ENCODE measurements at regions not wholly inside any gene's neighbourhood (a gene's known extent, or its start where the extent isn't known, plus 50 kb on each side); places are given as distances from the start of the nearest gene placed in this dataset.

DNA sequence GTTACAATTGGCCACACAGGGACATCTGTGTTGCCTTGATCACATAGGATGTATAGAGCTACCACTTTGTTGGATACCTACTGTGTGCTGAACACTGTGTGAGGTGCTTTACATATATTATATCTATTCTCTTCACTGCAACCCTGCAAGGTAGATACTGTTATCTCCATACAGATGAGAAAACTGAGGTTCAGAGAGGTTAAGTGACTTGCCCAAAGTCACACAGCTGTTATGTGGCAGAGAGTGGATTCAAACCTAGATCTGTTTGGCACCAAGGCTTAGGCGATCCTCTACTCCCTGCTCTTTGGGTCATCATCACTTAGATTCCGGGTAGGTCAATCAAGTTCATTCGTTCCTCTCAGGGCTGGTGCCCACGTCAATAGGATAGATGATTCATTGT is 260.5 kb upstream of the IRX3 start:
- no peak for DNase-seq

DNA sequence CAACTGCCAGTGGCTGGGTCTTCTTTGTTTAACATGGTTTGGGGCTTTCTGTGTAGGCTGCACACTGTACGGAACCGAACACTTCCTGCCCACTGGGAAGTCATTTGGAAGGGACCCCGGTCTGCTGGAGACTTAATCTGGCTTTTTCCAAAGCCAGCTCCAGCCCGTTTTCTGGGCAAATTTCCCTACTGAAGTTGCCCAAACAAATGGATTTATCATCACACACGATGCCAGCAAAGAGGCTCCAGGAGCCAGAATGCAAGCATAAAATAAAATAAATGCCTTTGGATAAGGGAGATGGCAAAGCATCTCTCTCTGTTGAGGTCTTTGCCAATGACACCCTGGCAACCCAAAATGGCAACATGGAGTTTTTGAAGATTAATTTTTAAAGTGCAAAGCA is 259.9 kb upstream of the IRX3 start:
- DNase-seq, result no peak

DNA sequence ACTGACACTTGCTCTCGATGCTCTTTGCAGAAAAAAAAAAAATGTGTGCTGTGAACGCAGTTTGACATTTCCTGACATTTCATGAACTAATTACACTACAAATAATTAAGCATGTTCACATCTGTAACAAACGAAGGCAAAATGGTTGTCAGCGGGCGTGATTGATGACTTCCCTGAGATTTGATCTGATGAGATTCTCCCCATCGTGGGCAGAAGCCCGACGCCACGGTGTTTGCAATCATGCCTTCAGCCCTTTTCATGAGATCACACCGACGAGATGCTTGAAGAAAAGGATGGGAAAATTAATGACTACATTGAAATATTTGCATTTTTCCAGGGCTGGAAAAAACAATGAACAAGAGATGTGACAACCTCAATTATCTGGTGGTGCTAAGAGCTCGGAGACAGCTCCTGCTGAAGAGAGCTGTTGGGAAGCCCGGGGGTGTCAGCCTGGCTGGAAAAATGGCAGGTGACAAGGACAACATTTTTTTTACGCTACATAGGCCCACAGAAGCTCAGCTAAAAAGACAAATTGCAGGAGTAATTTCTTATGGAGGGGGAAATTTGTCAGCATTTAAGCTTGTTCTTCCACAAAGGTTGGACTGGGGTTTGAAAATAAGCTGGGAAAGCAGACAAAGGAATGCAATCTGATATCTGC is 259.4 kb upstream of the IRX3 start:
- no peak for DNase-seq

DNA sequence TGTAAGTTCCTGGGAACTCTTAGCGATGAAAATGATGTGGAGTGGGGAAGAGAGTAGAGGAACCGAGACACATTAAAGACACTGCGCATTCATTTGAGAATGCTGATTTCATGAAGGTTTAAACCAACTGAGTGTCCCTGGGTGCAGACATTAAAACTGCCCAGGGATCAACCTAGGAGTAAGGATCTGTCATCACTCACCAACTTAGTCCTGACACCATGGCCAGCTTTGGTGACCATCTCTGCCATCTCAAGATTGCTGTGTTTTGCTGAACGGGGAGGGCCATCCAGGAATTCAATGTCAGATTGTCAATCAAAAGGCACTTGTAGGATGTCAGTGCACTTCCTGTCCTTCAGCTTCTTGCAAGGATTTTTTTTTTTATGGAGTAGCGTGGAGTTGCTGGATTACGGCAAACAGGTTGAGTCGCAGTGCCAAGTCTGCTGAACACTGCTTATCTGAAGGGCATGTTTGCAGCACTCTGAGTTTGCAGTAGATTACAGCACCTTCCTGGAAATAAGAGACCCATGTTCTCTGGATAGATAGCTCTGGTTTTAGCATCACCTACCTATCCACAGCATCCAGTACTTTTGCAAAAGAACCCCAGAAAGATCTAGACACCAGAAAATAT is 258.1 kb upstream of the IRX3 start:
- no peak for DNase-seq

DNA sequence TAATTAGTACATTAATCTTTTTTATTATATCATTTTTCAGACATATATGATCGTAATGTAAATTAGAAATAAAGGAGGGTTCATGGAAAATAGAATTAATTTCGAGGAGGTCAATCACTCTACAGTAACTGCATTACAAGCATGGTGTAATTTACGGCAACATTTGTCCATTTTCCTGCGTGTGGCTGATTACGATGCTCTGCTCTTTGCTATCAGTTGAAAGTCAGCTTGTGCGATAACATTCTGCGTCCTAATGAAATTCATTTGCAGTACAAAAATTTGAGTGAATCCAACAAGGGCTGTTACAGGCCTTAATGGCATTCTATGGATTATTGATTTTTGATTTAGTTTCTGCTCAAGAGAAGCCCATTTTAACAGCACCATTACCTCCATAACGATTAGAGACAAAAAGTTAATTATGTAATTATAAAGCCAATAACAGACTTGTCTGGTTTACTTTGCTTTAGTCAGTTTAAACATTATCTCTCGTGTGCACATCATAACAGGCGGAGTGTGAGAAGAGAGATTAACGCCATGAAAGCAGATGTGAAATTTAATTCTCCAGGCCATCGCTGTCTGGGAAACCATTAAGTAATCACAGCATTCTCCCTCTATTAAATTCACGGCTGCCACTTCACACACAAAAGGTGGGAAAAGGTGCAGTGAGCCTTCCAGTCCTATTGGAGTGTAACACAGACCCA is 256.4 kb upstream of the IRX3 start:
- DNase-seq, result no peak

DNA sequence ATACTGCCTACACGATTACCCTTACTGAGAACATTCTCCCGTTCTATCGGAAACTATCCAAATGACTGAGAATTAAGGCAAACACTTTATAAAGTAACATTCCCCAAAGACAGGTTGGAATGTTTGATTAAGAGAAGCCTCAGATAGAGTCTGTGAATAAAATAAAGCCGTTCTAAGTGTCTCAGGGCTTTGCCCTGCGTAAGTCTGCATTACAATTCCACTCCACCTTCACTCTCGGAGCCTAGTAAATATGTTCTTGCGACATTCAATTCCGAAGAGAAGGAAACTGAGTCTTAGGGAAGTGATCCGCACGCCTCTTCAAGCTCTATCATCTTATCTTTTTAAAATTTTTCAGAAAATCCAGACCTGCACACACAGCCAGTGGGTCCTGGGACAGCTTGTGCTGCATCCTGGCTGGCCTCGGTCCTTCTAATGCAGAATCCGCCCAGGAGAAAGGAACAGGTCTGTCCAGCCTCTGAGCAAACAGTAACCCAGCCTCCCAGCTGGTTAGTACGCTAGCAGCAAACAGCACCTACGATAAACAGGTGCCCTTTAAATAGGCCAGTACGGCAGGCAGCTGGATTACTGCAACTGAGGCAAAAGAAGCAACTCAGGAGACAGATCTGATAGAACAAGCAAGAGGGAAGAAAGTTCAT is 254.1 kb upstream of the IRX3 start:
- no peak for DNase-seq

DNA sequence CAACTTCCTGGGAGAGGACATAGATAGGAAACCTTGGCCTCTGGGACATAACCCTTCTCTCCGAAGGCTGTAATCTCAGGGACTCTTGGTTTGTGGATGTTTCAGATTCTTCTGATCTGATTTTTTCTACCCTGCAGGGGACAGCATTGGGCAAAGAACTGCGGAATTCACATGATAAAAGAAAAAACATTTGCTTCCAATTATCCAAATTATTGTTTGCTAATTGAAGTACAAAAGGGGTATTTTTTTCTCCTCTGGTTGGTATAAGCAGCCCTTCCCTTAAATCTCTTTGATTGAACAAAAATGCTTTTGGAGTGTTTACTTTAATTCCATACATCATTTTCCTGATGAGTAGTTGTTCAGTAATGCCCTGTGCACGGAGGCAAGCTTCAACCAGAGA is 251.7 kb upstream of the IRX3 start:
- DNase-seq, result no peak

DNA sequence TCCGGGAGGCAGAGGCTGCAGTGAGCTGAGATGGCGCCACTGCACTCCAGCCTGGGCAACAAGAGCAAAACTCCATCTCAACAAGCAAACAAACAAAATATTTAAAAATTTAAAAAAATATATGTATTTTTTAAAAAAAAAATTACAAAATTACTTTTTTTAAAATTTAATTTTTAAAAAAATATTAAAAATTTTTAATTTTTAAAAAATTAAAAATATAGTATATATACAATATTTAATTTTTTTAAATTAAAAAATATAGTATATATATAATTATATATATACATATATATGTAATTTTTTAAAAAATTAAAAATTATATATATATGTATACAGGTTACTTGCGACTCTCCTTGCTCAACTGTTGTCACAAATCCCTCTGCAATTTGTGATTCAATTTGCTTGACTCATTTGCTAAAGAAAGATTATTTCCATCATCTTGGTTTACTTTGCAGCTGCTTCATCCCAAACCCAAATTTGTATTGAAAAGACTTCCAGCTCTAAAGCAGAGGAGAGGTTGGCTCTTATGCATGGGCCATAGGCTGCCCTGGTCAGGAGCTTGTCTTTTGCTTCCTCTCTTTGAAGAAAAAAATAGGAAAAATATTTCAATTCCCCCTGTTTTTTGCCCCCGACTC is 247.4 kb upstream of the IRX3 start:
- no peak for DNase-seq

DNA sequence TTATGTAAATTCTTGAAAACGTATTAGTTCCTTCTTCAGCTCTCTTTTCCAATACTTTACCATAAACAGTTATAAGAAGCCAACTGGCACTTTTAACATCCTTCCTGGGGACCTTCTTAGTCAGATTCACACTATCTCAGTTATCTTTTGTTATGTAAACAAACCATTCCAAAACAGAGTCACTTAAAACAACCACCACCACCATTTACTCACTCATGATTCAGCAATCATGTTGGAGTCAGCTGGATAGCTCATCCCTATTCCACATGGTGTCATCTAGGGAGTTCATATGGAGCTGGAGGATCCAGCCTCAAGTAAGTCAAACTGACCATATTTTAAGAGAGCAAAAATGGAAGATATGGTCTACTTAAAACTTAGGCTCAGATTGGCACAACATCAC is 240.3 kb upstream of the IRX3 start:
- no peak for DNase-seq

DNA sequence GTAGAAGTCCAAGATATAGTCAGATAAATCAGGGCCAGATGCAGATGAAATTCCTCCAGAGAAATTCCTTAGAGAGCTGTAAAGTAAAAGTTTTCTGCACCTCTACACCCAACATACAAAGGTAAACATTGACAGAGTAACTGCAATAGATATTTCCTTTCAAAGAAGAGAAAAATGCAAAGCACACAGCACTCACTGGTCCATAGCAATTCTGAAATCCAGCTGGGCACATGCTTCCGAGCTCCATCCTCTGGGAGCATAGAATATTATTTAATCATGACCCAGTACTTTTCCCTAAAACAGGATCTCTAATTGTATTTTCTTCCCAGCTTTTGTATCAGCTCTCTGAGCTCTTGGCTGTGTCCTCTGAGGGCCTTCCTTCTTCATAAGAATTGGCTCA is 239.5 kb upstream of the IRX3 start:
- no peak for DNase-seq

DNA sequence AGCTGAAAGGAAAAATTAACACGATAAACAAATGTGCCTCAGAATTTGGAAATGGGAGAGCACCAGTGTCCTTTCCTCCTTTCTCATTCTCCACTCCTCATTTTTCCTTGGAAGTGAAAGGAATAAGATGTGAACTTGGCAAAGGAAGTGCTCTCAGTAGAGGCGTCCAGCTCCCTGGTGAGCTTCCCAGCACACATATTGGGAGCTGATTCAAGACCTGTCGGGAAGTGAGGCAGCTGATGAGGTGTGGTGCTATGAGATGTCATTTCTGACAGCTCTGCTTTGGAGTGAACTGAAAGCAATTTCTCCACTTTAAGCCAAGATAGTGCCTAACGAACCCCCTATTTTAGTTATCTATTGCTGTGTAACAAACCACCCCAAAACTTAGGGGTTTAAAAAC is 238.5 kb upstream of the IRX3 start:
- no peak for DNase-seq

DNA sequence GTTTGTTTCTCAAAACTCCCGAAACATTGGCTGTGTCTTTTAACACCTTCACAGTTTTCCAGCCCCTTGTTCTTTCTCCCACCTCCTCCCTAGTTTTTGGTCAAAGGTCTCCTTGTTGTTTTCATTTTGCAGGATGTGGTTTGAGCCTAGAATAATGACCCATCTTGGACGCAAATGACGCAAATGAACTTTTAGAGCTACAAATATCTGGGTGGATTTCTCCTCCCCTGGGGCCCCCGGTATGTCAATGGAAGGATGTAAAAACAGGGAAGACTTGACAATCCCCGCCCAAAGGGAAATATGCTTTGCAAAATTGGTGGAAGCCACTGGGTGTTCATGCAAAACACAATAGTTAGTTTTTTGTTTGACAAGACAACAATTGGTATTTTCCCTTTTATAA is 236.0 kb upstream of the IRX3 start:
- no peak for DNase-seq

DNA sequence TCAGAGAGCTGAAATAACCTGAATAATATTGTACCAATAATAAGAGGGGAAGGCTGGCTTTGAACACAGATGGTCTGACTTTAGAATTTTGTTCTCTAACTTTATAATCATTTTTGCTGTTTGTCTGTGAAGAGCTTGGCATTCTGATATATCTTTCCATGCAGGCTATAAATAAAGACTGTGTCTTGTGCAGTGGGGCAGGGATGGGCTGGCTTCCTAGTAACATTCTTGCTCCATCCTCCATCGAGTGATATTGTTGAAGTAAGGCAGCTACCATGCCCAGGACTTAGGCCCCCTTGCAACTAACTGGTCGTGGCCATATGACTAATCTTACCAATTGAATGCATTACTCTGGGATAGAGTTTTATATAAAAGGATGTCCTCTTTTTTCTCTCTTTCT is 234.7 kb upstream of the IRX3 start:
- no peak for DNase-seq

DNA sequence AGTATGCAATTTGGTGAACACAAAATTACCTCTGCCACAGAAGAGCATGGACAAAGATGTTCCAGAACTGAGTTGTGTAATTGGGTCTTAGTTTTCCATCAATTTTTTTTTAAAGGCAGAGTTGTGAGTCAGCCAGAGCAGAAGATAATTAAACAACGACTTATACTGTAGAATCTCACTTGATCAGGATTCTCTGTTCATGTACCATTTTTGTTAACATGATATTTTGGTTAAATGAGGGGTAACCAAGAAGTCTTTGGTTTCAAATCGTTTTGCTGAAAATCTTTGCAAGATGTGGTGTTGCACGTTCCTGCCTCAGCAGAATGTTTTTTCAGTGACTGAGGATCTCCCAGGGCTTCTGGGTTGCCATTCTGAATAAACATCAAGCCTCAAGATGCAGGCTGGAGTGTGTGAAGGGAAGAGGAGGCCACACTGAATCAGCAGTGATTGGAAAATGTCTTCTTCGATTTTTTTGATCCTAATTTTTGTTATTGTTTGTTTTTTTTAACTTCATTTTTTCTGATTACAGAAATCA is 232.6 kb upstream of the IRX3 start:
- DNase-seq, result no peak

DNA sequence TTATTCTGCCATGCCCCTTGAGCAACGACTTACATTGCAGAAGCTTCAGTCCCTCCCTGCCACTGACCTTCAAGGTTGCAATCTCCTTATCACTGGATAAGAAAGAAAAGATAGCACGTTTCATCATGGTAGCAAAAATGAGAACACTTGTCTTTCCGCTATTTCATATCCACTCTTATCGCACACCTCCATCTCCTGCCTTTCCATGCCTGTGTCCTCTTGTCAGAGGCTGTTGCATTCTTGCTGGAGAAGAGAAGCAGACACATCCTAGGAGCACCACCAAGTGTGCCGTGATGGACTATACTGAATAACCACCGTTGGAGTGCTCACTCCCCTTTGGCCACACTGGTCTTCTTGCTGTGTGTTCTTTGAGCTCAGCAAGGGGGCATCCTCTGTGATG is 230.6 kb upstream of the IRX3 start:
- no peak for DNase-seq

DNA sequence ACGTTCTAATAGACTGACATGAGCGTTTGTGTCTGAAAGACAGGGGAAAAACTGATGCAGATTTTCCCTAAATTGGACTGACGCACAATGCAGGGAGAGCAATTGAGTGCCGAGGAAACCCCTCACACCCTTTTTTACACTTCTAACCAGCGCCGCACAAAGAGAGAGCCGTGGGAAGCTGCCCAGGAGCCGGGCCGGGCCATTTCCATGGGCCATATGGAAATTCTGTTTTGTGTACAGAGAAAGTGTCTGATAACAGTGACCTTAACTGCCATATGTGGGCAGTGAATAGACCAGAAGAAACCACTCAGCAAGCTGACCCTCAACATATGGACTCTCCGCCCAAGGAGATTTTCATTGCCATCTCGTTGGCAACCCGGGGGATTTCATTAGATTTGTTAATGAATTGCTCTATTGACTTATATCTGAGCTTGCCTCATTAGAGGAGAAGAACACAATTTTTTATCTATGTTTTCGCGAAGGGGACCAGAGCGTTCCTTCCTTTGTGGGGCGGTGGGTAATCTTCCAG is 225.9 kb upstream of the IRX3 start:
- no peak for DNase-seq

DNA sequence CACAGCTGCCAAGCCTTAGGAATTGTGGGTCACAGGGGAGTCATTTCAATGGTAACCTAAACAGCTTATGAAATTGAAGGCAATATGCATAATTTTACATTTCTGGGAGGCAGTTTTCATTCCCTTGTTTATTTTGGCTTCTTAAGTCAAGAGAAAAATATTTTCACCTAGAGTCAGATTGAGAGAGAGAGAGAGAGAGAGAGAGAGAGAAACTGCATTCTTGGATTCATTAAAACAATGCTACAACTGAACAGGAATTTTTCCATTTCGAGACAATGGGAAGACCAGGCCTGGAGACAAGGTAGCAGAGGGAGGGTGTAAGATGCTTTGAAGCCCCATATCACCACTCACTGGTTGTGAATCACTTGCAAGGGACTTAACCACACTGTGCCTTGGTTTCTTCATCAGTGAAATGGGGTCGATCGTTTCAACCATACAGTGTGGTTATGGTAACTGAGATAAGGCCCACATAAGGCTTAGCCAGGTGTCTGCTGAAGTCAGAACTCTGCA is 224.7 kb upstream of the IRX3 start:
- no peak for DNase-seq

DNA sequence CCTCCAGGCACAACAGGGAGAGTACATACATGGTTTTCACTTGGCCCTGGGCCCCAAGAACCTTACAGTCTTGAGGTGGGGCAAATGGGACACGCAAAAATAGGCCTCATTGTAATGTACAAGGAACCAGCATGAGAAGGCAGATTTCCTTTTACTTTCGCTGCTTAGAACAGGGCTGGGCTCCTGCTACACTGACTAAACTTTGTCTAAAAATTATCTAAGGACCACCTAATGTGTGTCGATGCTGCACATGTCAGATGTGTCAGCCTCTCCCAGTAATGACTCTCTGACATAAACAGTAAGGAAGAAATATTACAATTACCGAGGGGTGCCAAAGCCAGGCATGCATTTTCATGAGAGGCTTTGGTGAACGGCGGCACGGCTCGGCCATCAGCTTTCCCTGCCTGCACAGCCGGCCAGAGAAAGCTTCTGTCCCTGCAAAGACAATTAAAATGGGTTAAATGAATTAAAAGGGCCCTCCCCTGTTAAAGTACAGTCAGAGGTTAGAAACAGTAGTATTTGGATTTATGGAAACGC is 224.2 kb upstream of the IRX3 start:
- no peak for DNase-seq

DNA sequence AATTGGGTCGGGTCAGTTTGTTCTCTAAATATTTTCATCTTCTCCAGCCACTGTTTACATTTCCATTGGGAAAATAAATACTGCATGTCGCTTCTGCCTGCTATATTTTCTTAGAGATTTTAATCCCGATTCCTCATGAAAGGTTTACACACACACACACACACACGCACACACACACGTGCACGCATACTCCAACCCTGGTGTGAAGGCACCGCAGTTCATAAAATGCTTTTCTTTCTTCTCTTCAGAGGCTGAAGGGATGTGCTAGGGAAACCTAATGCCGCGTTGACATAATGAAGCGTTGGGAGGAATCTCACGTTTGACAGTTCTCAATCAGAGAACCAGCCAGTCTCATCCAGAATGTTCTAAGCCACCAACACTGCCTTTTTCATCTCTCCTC is 222.9 kb upstream of the IRX3 start:
- DNase-seq, result no peak

DNA sequence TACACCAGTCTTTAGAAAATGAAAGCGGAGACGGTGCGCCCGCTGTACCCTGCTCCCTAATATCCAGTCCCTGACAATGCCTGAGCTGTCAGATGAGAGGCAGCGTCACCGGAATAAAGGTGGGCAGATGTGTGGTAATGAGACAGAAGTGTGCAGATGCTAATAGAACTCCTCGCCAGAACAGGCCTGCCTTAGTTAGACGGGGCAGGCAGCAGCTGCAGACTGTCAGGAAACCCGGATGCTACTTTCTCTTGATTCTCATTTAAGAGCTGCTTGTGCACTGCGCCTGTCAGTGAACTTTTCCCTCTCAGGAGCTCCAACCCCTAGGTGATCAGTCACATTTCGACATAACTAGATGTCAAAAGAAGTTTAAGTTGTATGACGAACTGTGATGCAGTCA is 221.8 kb upstream of the IRX3 start:
- no peak for DNase-seq

DNA sequence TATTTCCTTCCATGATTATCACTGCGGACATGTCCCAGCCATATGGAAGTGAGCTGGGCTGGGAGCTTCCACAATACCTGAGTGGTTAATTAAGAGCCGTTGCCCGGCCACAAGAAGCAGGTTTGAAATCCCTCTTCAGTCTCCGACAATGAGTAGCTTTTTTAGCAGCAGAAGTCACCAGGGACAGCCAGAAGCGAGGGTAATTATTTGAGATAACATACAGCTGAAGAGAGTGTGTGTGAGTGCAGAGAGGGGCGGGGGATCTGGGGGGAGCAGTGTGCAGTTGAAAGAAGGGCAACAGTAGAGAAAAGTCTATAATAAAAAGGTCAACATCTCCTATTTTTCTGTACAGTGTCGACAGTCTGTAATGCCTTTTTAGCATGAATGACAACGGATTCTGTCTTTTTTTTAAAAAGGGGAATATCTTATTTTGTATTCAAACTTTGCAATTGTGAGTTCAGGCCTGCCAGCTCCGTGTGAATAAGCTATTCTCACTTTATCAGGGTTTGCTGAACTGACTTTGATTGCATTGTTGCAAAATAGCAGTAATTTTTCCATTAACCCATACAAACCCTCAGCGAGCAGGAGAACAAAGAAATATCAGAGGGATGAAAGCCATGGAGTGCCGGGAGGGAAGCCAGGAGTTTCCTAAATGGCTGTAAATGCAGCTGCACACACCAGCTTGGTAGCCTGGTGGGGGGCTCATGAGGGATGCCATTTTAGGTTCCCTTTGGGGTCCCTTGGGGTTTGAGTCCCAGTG is 220.3 kb upstream of the IRX3 start:
- DNase-seq, result no peak

DNA sequence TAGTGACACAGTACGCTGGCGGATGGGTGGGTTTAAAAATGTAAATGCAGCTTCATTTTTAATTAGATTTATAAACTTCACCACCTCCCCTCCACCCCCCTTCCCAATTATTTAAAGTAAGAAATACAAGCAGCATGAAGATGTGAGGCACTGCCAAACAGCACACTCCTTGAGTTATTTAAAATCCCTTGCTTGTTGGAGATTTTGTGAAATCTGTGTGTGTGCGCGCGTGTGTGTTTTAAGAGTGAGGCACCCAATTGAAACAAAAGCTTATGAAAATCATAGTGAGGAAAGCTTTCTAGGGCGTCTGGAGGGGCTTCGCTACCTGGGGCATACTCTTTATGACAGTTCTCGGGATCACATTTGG is 219.6 kb upstream of the IRX3 start:
- no peak for DNase-seq
